H1 (cell line): ENCODE measurements at regions not wholly inside any gene's neighbourhood (a gene's known extent, or its start where the extent isn't known, plus 50 kb on each side); places are given as distances from the start of the nearest gene placed in this dataset.

Source experiments
- CTCF ChIP-seq, 3 experiments: IDR thresholded peaks; 1 replicate in 2 of 3; 2 replicates in 1 of 3; pipeline versions ENCODE4 v1.5.1 to v1.6.1; 2011; ENCODE audit warnings: low read length in 3 of 3, mild to moderate bottlenecking in 3 of 3, inconsistent platforms in 2 of 3, low read depth in 1 of 3, moderate library complexity in 1 of 3; ENCODE audit not compliant: insufficient read depth in 1 of 3; ENCODE audit errors: control extremely low read depth in 1 of 3
- EP300 ChIP-seq, 2 experiments: IDR thresholded peaks; 1 replicate in 1 of 2; 2 replicates in 1 of 2; pipeline ENCODE4 v1.6.1; 2011 to 2012; ENCODE audit warnings: low read depth in 2 of 2, low read length in 2 of 2, mild to moderate bottlenecking in 2 of 2, borderline replicate concordance in 1 of 2, inconsistent platforms in 1 of 2, moderate library complexity in 1 of 2
- EZH2 ChIP-seq: fragments of 200-600 bp; sonication (generic); IDR thresholded peaks from 2 replicates; pipeline ENCODE4 v1.7.1; 2012; ENCODE audit warnings: low read depth, mild to moderate bottlenecking, moderate library complexity, low read length, inconsistent platforms; ENCODE audit not compliant: severe bottlenecking
- POLR2A ChIP-seq, 2 experiments: IDR thresholded peaks; 1 replicate in 1 of 2; 2 replicates in 1 of 2; pipeline ENCODE4 v1.6.1; 2011; ENCODE audit warnings: low read depth in 2 of 2, low read length in 2 of 2, mild to moderate bottlenecking in 2 of 2; ENCODE audit errors: control extremely low read depth in 1 of 2
- RFX5 ChIP-seq: IDR thresholded peaks from 2 replicates; pipeline ENCODE4 v1.6.1; 2011; ENCODE audit warnings: low read depth, low read length, improper control_type of control experiment, borderline replicate concordance
- SP1 ChIP-seq: IDR thresholded peaks from 2 replicates; pipeline ENCODE4 v1.6.1; 2011; ENCODE audit warnings: low read depth, low read length
- SRF ChIP-seq: IDR thresholded peaks from 2 replicates; pipeline ENCODE4 v1.6.1; 2011; ENCODE audit warnings: mild to moderate bottlenecking, low read depth, low read length, moderate library complexity
- TEAD4 ChIP-seq: IDR thresholded peaks from 2 replicates; pipeline ENCODE4 v1.6.1; 2012; ENCODE audit warnings: low read depth, low read length, inconsistent platforms, mixed read lengths

GRCh38 chrX:39627257-39627656, 470.5 kb downstream of the BCOR start:
- TF ChIP-seq POLR2A (IDR thresholded peaks at IDR 0.05; ENCODE audit: control extremely low read depth in 1 of 2, low read depth in 2 of 2, low read length in 2 of 2) (no peak), CTCF (IDR thresholded peaks at IDR 0.05; ENCODE audit: control extremely low read depth in 1 of 3, insufficient read depth in 1 of 3, low read depth in 1 of 3, low read length in 3 of 3) (no peak), SRF (no peak), RFX5 (no peak), EP300 (IDR thresholded peaks at IDR 0.05; ENCODE audit: borderline replicate concordance in 1 of 2, low read depth in 2 of 2, low read length in 2 of 2) (no peak), TEAD4 (no peak), EZH2 (no peak), SP1 (no peak)
